HCT116 (cell line): ENCODE measurements at regions not wholly inside any gene's neighbourhood (a gene's known extent, or its start where the extent isn't known, plus 50 kb on each side); places are given as distances from the start of the nearest gene placed in this dataset.

Experiments
- ATAC-seq: fragments of 200-7000 bp; cut with Tn5 transposase; 2 replicates; pipeline ENCODE4 v1.9.1; 2020; ENCODE audit warnings: mild to moderate bottlenecking, moderate library complexity
- BruUV-seq: library from RNA; stranded (reverse); fragments of 400-500 nt; replicated peaks from 2 replicates; lab custom pipeline; 2021; lab: Mats Ljungman, UMichigan
- CTCF ChIA-PET: fragments of 300-600 bp; sonication (Branson Sonifier 250); formaldehyde crosslinking; loops from one replicate; lab custom pipeline; 2021; ENCODE audit warnings: antibody characterized with exemption; lab: Charles Lee
- POLR2A ChIA-PET: fragments of 300-600, 350-600 bp; sonication (Branson Sonifier 250); formaldehyde crosslinking; loops from one replicate; lab custom pipeline; 2021; ENCODE audit warnings: antibody characterized with exemption; lab: Charles Lee
- RAD21 ChIA-PET, 2 experiments: fragments of 300-600 bp; sonication (Branson Sonifier 250); formaldehyde crosslinking; loops; one replicate each; lab custom pipeline; 2023; ENCODE audit warnings: low total read pairs in 2 of 2; ENCODE audit not compliant: uncharacterized antibody in 2 of 2, unreplicated experiment in 2 of 2, low non-redundant PET in 1 of 2; lab: Charles Lee
- DNase-seq: peaks from one replicate; pipeline ENCODE4 v3.0.0-alpha.2; 2010; ENCODE audit warnings: low read depth, low spot score
- H2AFZ ChIP-seq: fragments of 200-600 bp; shearing (Covaris generic), sonication (generic); 2 replicates; pipeline ENCODE4 v1.6.1; 2017; ENCODE audit warnings: low read depth, mixed run types, mixed read lengths, antibody characterized with exemption, low read length; ENCODE audit not compliant: poor library complexity, severe bottlenecking
- H3K27ac ChIP-seq: 2 replicates; pipeline ENCODE4 v1.5.1; 2012; ENCODE audit warnings: low read depth, low read length
- H3K27me3 ChIP-seq: fragments of 200-600 bp; sonication (generic); 2 replicates; pipeline ENCODE4 v1.6.1; 2016; ENCODE audit warnings: mixed run types, low read length, mixed read lengths; ENCODE audit not compliant: insufficient read depth
- H3K36me3 ChIP-seq, 2 experiments: fragments of 200-500 bp in 1 of 2; fragments of 200-600 bp in 1 of 2; sonication (Bioruptor generic) in 1 of 2; sonication (generic) in 1 of 2; 2 replicates each; pipeline versions ENCODE4 v1.5.1 to v1.6.1; 2014 to 2016; ENCODE audit warnings: low read length in 2 of 2, inconsistent platforms in 1 of 2, mixed read lengths in 1 of 2, mixed run types in 1 of 2; ENCODE audit not compliant: insufficient read depth in 2 of 2, control insufficient read depth in 1 of 2
- H3K4me1 ChIP-seq, 2 experiments: fragments of 200-600 bp in 1 of 2; sonication (generic) in 1 of 2; 2 replicates each; pipeline versions ENCODE4 v1.5.1 to v1.6.1; 2012 to 2017; ENCODE audit warnings: low read length in 2 of 2, inconsistent platforms in 1 of 2, mild to moderate bottlenecking in 1 of 2, mixed read lengths in 1 of 2, mixed run types in 1 of 2, moderate library complexity in 1 of 2; ENCODE audit not compliant: insufficient read depth in 2 of 2, control insufficient read depth in 1 of 2
- H3K4me2 ChIP-seq: fragments of 200-600 bp; sonication (generic); 2 replicates; pipeline ENCODE4 v1.6.1; 2017; ENCODE audit warnings: mixed run types, low read length, mixed read lengths
- H3K4me3 ChIP-seq, 2 experiments: fragments of 200-600 bp in 1 of 2; sonication (generic) in 1 of 2; replicated peaks in 1 of 2; 2 replicates each; pipeline ENCODE4 v1.5.1; 2011 to 2016; ENCODE audit warnings: low read length in 2 of 2, control low read depth in 1 of 2, low read depth in 1 of 2, mild to moderate bottlenecking in 1 of 2, mixed read lengths in 1 of 2, mixed run types in 1 of 2
- H3K79me2 ChIP-seq: fragments of 200-600 bp; sonication (generic); 2 replicates; pipeline ENCODE4 v1.6.1; 2017; ENCODE audit warnings: mild to moderate bottlenecking, mixed run types, low read length, moderate library complexity, mixed read lengths; ENCODE audit not compliant: insufficient read depth
- H3K9ac ChIP-seq: fragments of 200-600 bp; sonication (generic); 2 replicates; pipeline ENCODE4 v1.6.1; 2016; ENCODE audit warnings: low read length, mixed read lengths
- H3K9me2 ChIP-seq: fragments of 200-600 bp; sonication (generic), shearing (Covaris generic); 2 replicates; pipeline ENCODE4 v1.6.1; 2017; ENCODE audit warnings: mixed run types, mild to moderate bottlenecking, moderate library complexity; ENCODE audit not compliant: insufficient read depth
- H3K9me3 ChIP-seq, 2 experiments: fragments of 200-500 bp in 1 of 2; fragments of 200-600 bp in 1 of 2; sonication (Bioruptor generic) in 1 of 2; sonication (generic) in 1 of 2; 2 replicates each; pipeline ENCODE4 v1.6.1; 2014 to 2017; ENCODE audit warnings: low read length in 2 of 2, mixed read lengths in 2 of 2, inconsistent platforms in 1 of 2, low read depth in 1 of 2, mild to moderate bottlenecking in 1 of 2, mixed run types in 1 of 2, moderate library complexity in 1 of 2; ENCODE audit not compliant: control insufficient read depth in 1 of 2, insufficient read depth in 1 of 2
- H4K20me1 ChIP-seq: fragments of 200-600 bp; sonication (generic), shearing (Covaris generic); 2 replicates; pipeline ENCODE4 v1.6.1; 2017; ENCODE audit warnings: mixed run types, mild to moderate bottlenecking, moderate library complexity; ENCODE audit not compliant: insufficient read depth
- CBX3 ChIP-seq: IDR thresholded peaks from 2 replicates; pipeline ENCODE4 v1.6.1; 2012; ENCODE audit warnings: low read depth
- CTCF ChIP-seq, 3 experiments: fragments of 200-600 bp in 1 of 3; sonication (generic) in 1 of 3; IDR thresholded peaks in 2 of 3; conservative IDR thresholded peaks in 1 of 3; 2 replicates each; pipeline ENCODE4 v1.5.1; 2012 to 2017; ENCODE audit warnings: low read depth in 2 of 3, low read length in 2 of 3, antibody characterized with exemption in 1 of 3, borderline replicate concordance in 1 of 3, control low read depth in 1 of 3, mild to moderate bottlenecking in 1 of 3, mixed read lengths in 1 of 3, mixed run types in 1 of 3, moderate library complexity in 1 of 3; ENCODE audit not compliant: insufficient read depth in 1 of 3
- EGR1 ChIP-seq: IDR thresholded peaks from 2 replicates; pipeline ENCODE4 v1.6.1; 2012; ENCODE audit warnings: low read depth
- ELF1 ChIP-seq: IDR thresholded peaks from 2 replicates; pipeline ENCODE4 v1.6.1; 2012; ENCODE audit warnings: low read depth, borderline replicate concordance
- EZH2 ChIP-seq: fragments of 200-600 bp; sonication (generic); IDR thresholded peaks from 2 replicates; pipeline ENCODE4 v1.6.1; 2017; ENCODE audit warnings: antibody characterized with exemption, mixed run types
- FOSL1 ChIP-seq: IDR thresholded peaks from 2 replicates; pipeline ENCODE4 v1.6.1; 2012; ENCODE audit warnings: low read depth
- JUND ChIP-seq: IDR thresholded peaks from 2 replicates; pipeline ENCODE4 v1.6.1; 2012
- RAD21 ChIP-seq: IDR thresholded peaks from 2 replicates; pipeline ENCODE4 v1.6.1; 2012; ENCODE audit warnings: low read depth, mild to moderate bottlenecking
- REST ChIP-seq: IDR thresholded peaks from 2 replicates; pipeline ENCODE4 v1.6.1; 2012; ENCODE audit warnings: low read depth
- SIN3A ChIP-seq: IDR thresholded peaks from 2 replicates; pipeline ENCODE4 v1.6.1; 2012; ENCODE audit warnings: low read depth
- TCF7L2 ChIP-seq: IDR thresholded peaks from 2 replicates; pipeline ENCODE4 v1.7.0; 2011; ENCODE audit warnings: borderline replicate concordance, inconsistent platforms; ENCODE audit not compliant: insufficient read depth, insufficient read length; ENCODE audit errors: extremely low read depth
- ZBTB33 ChIP-seq: IDR thresholded peaks from 2 replicates; pipeline ENCODE4 v1.6.1; 2011; ENCODE audit warnings: mild to moderate bottlenecking, low read length, moderate library complexity; ENCODE audit not compliant: insufficient replicate concordance; ENCODE audit errors: extremely low read depth
- ZFX ChIP-seq: fragments of 450-650 bp; IDR thresholded peaks from 2 replicates; pipeline ENCODE4 v1.6.1; 2017
- intact Hi-C: fragments of 100-400 bp; cut with micrococcal nuclease; formaldehyde crosslinking; loops from 2 replicates; pipeline ENCODE4 v1.10.0; 2022

- no peak for ATAC-seq
- ChIA-PET RAD21 (no interaction called here), CTCF (no interaction called here), POLR2A (no interaction called here)
- BruUV-seq: no TSS peak
- H3K4me1 ChIP-seq: no peaks in the 10 kb centered on the region
- H3K36me3 ChIP-seq: no peaks in the 10 kb centered on the region
- no peak overlapping the region for H3K4me3 ChIP-seq
- DNase-seq: no peak
- no peak overlapping the region for H3K9ac ChIP-seq
- H3K27ac ChIP-seq: no peak overlapping the region
- no peaks in the 10 kb centered on the region for H4K20me1 ChIP-seq
- intact Hi-C loops: no loop called here
- no peak overlapping the region for H2AFZ ChIP-seq
- H3K9me2 ChIP-seq: no peaks in the 10 kb centered on the region
- no peak overlapping the region for H3K4me2 ChIP-seq
- no peaks in the 10 kb centered on the region for H3K9me3 ChIP-seq
- H3K27me3 ChIP-seq: peaks cover 6% of the 10 kb centered on the region; the same call in 1 of the 2 replicates
- no peak for TF ChIP-seq ZFX
- no peak for TF ChIP-seq JUND
- no peak for TF ChIP-seq CTCF (IDR thresholded peaks at IDR 0.05 in 2 of 3, conservative IDR thresholded peaks at IDR 0.05 in 1 of 3; ENCODE audit: borderline replicate concordance in 1 of 3, insufficient read depth in 1 of 3, low read depth in 2 of 3, low read length in 2 of 3)
- no peak for TF ChIP-seq EGR1
- TF ChIP-seq TCF7L2: no peak
- no peak for TF ChIP-seq RAD21
- no peak for TF ChIP-seq ZBTB33
- TF ChIP-seq SIN3A: no peak
- no peak for TF ChIP-seq REST
- no peak for TF ChIP-seq EZH2
- TF ChIP-seq ELF1: no peak
- no peak for TF ChIP-seq FOSL1
- TF ChIP-seq CBX3: no peak
- H3K79me2 ChIP-seq: no peaks in the 10 kb centered on the region
Measured at GRCh38 chr4:81826335-81826734, 354.6 kb upstream of the RASGEF1B start.
